C4-2B (cell line): ENCODE measurements at regions not wholly inside any gene's neighbourhood (a gene's known extent, or its start where the extent isn't known, plus 50 kb on each side); places are given as distances from the start of the nearest gene placed in this dataset.
"Not testable (repeated sequence)": the region's sequence is repeated elsewhere in the genome, so short reads cannot be mapped to it uniquely, and the experiment has no call there.

Experiments
- H3K27ac ChIP-seq: fragments of 450-650 bp; 2 replicates; pipeline ENCODE4 v1.5.1; 2017
- ZFX ChIP-seq: fragments of 450-650 bp; IDR thresholded peaks from 2 replicates; pipeline ENCODE4 v1.6.1; 2017
- TF ChIP-seq, protein P1 (sequence below): fragments of 450-650 bp; conservative IDR thresholded peaks from 2 replicates; pipeline ENCODE4 v1.5.1; 2017; ENCODE audit warnings: mild to moderate bottlenecking

DNA sequence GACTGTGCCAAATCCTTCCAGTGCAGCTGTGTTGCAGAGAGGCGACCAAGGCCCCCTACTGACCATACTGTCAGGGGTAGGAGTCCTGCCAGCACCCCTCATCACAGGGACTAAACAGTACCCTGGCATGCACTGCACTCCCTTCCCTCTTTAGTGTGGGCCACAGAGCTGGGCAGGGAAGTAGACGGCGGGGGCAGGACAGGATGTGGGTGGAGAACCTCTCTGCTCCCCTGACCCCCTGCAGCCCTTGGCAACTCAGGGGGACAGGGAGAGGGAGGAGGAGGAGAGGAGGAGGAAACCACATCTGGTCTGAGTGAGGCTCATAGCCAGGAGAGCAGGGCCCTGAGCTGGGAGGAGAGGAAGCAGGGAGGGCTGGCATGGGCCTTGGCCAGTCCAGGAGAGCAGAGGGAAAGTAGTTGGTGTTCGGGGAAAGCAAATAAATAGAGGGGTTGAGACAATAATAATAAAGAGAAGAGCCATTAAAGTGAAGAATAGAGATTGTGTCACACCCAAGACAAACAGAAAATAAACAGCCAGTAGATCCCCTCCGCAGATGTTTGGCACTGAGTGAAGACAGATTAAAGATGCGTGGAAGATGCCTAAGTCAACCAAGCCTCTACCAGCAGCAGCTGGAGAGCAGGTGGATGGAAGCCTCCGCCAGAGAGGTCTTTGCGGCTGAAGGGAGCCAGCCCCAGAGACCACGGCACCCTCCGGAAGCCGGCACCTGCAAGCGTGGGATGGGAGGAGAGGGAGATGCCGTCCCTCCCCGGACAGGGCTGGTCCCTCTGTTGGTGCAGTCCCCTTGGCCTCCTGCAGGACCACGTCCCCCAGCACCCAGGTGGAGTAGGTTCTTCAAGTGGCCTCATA is 61.5 kb downstream of the RPUSD4 start:
- no peak for TF ChIP-seq ZFX
- TF ChIP-seq, protein P1, sequence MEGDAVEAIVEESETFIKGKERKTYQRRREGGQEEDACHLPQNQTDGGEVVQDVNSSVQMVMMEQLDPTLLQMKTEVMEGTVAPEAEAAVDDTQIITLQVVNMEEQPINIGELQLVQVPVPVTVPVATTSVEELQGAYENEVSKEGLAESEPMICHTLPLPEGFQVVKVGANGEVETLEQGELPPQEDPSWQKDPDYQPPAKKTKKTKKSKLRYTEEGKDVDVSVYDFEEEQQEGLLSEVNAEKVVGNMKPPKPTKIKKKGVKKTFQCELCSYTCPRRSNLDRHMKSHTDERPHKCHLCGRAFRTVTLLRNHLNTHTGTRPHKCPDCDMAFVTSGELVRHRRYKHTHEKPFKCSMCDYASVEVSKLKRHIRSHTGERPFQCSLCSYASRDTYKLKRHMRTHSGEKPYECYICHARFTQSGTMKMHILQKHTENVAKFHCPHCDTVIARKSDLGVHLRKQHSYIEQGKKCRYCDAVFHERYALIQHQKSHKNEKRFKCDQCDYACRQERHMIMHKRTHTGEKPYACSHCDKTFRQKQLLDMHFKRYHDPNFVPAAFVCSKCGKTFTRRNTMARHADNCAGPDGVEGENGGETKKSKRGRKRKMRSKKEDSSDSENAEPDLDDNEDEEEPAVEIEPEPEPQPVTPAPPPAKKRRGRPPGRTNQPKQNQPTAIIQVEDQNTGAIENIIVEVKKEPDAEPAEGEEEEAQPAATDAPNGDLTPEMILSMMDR: no peak

DNA sequence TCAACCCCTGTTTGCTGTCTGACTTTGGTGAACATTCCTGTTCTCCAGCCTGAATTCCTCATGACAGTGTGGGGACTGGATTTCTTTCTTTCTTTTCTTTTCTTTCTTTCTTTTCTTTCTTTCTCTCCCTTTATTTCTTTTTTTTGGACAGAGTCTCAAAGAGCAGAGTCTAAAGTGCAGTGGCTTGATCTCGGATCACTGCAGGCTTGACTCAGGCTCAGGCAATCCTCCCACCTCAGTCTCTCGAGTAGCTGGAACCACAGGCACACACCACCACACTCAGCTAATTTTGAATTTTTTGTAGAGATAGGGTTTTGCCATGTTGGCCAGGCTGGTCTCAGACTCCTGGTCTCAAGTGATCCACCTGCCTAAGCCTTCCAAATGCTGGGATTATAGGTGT is 63.1 kb downstream of the RPUSD4 start:
- H3K27ac ChIP-seq: peak overlapping the region; percentile 52; the same call in 1 of the 2 replicates
- TF ChIP-seq ZFX: no peak
- TF ChIP-seq, protein P1: no peak

More for the DNA sequence above, 61.5 kb downstream of the RPUSD4 start:
- H3K27ac ChIP-seq: no peak overlapping the region

DNA sequence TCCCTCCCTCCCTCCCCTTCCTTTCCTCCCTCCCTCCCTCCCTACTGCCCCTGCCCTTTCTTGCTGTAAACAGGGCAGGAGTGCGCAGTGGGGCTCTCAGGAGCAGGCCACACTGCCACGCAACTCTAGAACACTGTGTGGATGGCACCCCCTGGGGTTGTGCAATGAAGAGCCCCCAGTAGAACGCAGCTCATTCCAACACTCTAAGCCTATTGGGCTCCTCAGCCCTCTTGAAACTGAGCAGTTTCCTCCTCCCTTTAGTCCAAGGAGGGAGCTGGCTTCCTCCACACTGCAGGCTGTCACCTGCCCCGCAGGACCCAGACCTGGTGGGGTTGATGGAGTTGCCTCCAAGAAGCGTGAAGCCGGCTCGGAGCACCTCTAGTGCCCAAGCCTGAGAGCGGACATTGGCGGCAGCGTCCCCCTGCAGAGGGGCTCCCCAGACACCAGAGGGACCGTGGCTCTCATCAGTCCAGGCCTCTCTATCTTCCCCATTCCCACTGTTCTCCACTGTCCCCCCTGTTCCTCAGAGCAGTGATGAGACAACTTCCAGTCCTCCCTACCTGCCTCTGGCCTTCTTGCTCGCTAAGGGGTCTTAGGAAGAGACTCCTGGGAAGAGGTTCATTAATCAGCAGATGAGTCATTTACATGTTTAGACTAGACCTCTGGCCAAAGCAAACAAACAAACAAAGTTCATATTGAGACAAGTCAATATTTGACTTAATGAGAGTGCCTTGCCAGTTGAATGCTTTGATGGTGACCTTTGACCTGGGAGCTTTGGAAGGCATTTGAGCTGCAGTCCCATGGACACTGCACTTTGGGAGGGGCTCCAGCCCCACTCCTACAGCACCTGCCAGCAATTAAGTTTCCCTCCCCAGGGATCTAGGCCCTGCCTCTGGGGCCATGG is 64.0 kb downstream of the RPUSD4 start:
- peak overlapping the region; percentile 52 for H3K27ac ChIP-seq
- TF ChIP-seq, protein P1: no peak
- TF ChIP-seq ZFX: no peak

GRCh38 chr11:126146454-126147192 is 64.8 kb downstream of the RPUSD4 start:
- TF ChIP-seq ZFX: no peak
- TF ChIP-seq, protein P1: no peak
- no peak overlapping the region for H3K27ac ChIP-seq

GRCh38 chr11:126145954-126146353 is 65.5 kb downstream of the RPUSD4 start:
- TF ChIP-seq, protein P1: no peak
- TF ChIP-seq ZFX: no peak
- H3K27ac ChIP-seq: no peak overlapping the region

- H3K27ac ChIP-seq: not testable (repeated sequence)
Observed at GRCh38 chr11:126143491-126143890, 68.0 kb downstream of the RPUSD4 start.

- H3K27ac ChIP-seq: peak overlapping the region; percentile 1; the same call in 1 of the 2 replicates
- TF ChIP-seq, protein P1: no peak
- TF ChIP-seq ZFX: no peak
Observed at GRCh38 chr11:126140926-126141280, 70.5 kb downstream of the RPUSD4 start.
